ENCODE measurements at regions not wholly inside any gene's neighbourhood (a gene's known extent, or its start where the extent isn't known, plus 50 kb on each side); places are given as distances from the start of the nearest gene placed in this dataset.

DNA sequence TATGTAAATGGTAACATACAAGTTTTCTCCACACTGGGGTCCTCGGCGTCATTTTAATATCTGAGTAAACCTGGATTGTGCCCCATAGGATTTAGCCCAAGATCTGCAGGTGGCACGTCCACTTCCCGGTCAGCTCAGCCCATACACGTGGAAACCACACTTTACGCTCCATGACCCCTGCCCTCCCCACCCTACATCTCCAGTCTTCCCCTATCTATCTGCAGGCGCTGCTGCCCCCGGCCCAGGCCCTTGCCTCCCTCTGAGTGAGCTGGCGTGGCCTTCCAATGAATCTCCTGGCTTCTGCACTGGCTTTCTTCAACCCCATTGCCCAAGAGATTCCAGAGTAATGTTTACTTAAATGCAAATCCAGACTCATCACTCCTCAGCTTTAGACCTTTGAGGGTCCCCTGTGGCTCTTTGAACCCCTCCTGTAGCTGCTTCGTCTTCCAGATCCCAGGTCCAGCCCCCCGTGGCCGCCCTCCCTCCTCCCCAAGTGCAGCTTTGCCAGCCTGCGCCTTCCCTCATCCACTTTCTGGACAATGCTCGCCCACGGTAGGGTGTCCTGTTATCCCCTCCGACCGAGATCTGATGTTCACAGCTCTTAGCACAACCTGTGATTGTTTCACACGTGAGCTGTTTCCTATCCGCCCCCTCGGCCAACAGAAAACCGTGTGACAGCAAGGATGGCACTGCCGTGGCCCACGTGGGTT lies 421.4 kb upstream of the SALL3 start:
- DNase-seq: no peak

DNA sequence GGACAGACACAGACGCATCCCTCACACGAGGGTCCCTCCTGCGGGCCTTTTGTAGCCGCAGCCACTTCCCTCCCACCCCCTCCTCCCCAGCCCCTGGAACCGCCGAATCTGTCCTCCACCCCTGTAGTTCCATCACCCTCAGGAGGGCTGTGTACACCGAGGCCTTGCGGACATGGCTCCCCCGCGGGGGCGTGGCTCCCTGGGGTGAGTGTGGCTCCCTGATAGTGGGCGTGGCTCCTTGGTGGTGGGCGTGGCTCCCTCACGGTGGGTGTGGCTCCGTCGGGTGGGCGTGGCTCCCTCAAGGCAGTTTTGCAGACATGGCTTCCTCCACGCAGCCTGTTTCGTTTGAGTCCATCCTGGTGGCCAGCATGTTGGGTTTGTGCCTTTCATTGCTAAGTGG lies 420.7 kb upstream of the SALL3 start:
- DNase-seq: no peak

DNA sequence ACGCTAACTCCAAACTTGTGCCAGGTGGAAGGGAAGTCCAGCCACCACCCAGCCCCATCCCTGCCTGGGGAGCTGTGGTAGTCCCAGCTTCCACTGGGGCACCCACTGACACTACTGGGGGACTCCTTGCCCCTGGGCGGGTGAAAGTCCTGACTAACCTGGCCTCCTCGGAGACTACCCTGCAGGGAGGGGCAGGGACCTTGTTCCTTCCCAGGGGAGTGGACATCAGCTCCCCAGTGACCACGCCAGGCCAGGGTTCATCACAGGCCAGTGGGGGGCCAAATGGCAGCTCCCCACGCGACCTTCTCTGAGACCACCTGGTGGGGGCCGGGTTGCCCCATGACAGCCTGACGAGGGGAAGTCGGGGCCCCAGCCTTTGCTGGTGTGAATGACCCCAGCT lies 420.0 kb upstream of the SALL3 start:
- no peak for DNase-seq

DNA sequence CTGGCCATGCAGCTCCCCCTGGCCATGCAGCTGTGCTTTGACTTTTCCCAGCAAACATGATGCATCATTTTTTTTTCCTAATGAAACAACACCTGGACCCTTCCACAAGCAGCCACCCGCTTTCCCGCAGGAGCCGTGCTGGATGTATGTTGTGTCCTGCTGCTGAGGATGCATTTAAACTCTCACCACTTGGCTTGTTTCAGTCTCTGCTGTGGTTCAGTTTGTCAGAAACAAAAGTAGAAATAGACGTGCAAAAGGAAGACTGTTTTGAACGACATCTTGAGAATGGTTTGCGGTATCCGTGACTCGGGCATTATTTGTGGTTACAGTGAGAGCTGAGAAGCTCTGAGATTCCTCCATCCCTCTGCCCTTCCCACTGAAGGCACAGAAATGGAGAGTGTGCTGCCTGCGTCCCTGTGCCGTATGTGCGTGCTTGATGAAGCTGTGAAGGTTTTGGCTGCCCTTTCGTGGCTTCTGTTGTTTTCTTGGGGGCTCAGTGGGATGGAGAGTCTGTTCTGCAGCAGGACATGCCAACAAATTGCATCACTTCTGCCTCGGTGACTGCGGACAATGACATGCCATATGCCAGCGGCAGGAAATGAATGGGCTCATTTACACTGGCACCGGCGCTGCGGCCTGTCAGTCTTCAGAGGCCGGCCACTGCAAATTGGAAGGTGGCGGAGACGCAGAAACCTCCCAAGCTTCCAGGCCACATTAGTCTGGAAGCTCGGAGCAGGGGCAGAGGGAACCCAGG lies 417.7 kb upstream of the SALL3 start:
- no peak for DNase-seq

DNA sequence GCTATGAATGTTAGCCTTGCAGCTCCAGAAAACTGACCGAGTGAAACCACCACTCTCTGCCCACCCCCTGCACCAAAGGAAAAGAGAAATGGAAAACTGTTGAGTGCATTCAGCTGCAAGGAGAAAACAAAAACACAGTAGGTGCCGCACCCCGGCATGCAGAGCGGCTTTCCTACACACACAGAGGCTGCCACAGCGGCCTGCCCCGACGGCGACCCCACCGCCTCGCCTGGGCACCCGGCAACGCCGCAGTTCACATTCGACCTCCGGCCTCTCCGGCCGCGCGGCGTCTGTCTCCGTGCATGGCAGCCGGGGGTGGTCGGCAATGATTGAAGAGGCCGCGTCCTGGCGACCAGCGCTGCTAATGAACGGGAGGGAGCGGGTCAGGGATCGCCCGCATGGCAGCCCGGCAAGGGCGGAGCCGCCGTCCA lies 417.1 kb upstream of the SALL3 start:
- DNase-seq: no peak

DNA sequence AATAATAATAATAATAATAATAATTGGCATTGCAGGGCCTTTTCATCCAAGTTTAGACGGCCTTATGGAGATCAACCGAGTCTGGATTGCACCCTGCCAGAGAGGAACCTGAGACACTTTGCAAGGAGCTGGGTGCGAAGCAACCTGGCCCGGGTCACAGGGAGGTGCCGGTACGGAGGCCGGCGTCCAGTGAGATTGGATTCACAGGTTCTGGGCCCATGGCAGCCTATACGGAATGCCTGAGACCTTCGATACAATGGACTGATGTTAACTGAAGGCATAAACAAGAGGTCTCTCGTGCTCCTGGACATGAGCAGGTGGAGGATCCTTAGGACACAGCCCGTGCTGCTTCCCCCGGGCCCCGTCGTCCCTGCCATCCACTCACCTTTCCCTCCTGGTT lies 416.5 kb upstream of the SALL3 start:
- DNase-seq: no peak

DNA sequence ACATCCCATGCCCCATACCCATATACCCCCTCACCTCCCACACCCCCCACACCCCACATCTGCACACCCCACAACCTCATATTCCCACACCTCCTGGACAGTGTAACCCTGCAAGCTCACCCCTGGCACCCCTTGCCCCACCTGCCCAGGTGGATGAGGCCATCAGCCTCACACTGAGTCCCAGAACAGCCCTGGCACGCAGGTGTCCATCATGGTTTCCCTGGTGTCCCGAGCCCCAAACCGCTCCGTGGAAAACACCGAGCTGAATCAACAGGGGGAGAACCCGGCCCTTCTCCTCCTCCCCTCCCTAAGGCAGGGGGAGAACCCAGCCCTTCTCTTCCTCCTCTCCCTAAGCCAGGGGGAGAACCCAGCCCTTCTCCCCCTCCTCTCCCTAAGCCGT lies 415.6 kb upstream of the SALL3 start:
- no peak for DNase-seq

DNA sequence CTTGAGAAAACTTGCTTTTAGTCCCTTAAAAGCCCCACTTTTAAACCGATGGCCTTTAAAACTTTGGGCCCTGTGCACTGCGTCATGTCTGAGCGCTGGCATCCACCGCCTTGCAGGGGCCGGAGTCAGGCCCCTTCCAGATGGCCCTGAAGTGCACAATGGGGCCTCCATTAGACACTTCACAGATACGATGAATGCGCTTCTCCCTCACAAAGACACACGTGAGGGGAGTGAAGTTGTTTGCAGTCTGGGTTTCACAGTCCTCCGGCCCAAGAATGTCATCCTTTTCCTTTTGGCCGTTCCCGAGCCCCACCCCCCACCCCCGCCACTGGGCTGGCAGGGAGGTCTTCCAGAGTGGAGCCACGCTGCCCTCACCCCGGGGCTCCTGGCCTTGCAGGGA lies 415.1 kb upstream of the SALL3 start:
- no peak for DNase-seq

DNA sequence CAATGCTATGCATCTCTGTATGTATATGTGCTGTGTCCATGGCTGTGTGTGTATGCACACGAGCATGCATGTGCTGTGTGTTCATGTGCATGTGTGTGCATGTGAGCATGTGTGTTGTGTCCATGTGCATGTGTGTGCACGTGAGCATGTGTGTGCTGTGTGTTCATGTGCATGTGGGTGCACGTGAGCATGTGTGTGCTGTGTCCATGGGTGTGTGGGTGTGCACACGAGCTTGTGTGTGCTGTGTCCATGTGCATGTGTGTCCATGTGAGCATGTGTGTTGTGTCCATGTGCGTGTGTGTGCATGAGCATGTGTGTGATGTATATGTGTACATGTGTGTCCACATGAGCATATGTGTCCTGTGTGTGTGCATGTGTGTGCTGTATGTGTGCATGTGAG lies 414.4 kb upstream of the SALL3 start:
- DNase-seq: no peak

DNA sequence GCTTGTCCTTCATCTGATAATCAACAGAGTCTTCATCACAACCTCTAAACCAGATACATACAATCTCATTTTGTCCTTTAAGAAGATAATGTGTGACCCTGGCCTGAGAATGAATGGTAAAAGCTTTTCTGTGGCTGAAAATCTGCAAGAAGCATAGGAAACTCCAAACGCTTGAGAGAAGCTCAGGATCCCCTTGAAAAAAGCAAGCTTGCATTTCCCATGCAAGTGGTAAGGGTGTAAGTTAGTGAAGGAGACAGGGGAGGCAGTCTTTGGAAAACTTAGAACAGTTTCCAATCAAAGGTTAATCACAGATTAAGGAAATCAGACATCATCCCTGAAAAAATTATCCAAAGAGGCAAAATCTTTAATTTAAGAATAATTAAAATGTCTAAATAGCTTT lies 413.6 kb upstream of the SALL3 start:
- DNase-seq: no peak

DNA sequence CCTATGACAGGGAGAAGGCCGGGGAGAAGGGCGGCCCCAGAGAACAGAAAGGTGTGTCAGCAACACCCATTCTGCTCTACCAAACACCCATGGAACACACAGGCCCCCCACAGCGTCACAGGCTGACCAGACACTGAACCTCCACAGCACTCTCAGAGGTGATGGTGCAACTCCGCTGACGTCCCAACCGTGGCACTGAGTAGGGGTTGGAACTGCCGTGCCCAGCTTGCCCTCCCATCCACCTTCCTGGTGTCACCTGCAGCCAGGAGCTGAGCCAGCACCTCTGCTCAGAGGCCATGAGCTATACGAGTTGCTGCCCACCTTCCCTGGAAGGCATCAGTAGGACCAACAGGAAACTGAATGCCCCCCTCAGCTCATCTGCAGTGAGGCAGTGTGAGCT lies 412.9 kb upstream of the SALL3 start:
- DNase-seq: no peak

DNA sequence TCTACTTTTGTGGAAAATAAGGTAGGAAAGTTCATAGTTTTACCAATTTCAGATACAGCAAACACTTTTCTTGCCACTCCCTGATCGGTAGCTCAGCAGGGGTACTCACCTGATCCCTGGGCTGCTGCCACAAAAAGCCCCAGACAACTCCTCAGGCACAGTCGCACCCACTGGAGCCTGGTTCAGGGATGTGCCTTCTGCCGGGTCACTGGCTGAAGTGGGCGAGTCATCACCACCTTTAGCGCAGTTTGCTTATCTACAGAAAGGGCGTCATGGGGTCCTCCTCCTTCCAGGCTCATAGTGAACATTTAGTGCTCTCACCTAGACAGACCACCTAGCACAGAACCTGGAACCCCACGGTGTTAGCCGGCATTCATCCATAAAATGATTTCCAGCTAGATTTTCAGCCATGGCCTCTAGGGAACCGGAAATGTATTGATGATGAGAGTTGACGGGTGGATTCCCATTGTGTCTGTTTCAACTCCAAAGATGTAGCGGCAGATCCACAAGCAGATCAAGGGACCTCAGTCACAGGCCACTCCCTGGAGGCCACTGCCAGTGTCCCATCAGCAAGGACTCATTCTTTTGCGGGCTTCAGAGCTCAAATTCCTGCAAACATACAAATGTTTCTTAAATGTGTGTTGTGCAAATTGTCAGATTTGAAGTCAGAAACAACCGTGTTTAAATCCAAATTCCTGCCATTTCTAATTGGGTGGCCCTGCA lies 408.4 kb upstream of the SALL3 start:
- DNase-seq: no peak

DNA sequence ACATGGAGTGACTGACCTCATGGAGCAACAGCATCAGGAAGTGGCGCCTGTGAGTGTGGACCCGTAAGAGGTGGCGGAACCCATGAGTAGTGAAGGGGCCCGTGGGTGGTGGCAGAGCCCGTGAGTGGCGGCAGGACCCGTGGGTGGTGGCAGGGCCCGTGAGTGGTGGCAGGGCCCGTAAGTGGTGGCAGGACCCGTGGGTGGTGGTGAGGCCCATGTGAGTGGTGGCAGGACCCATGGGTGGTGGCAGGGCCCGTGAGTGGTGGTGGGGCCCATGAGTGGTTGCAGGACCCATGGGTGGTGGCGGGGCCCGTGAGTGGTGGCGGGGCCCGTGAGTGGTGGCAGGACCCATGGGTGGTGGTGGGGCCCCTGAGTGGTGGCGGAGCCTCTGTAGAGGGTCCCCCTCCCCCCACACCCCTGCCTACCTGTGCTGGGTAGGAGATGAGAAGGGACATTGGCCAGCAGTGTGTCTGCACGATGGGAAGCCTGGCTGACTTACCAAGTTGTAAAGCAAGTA lies 407.7 kb upstream of the SALL3 start:
- no peak for DNase-seq

DNA sequence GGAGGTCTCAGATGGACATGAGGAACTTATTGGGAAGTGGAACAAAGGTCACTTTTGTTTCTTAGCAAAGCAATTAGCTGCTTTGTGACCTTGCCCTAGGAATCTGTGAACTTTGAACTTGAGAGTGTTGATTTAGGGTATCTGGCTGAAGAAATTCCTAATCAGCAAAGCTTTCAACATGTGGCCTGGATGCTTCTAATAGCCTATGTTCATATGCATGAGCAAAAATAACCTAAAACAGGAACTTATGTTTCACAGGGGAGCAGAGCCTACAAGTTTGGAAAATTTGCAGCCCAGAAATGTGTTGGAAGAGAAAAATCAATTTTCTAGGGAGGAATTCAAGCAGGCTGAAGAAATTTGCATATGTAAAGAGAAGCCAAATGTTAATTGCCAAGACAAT lies 405.8 kb upstream of the SALL3 start:
- no peak for DNase-seq

DNA sequence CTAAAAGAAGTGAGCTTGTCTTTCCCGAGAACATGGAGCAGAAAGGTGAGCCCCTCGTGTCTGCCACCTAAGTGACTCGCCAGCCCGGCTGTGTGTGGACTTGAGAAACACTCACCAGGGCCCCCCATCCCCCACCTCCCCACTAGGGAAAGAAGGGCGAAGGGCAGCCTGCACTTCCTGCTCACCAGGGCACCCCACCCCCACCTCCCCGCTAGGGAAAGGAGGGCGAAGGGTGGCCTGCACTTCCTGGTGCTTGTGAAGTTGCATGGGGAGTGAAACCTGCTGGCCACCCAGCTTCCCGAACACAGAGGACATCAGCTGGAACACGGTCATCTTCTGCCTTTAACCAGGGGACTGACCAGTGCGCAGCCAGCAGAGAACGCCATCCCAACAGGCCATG lies 402.7 kb upstream of the SALL3 start:
- no peak for DNase-seq

DNA sequence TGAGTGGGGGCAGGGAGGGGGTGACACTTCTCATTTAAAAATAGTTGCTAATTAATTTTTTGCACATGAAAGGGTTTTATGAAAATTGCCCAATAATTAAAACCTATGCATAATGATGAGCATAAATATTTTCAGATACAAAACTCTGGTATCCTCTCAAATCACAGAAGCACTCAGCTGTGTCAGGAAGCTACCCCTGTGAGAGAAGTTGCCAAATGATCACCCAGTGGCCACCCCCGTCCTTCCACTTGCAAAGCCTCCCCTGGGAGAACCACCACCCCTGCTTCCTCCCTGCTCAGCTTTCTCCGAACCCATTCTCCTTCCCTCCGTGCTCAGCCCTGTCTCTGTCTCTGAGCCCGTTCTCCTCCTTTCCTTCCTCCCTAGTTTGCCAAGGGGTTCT lies 400.2 kb upstream of the SALL3 start:
- DNase-seq: no peak

DNA sequence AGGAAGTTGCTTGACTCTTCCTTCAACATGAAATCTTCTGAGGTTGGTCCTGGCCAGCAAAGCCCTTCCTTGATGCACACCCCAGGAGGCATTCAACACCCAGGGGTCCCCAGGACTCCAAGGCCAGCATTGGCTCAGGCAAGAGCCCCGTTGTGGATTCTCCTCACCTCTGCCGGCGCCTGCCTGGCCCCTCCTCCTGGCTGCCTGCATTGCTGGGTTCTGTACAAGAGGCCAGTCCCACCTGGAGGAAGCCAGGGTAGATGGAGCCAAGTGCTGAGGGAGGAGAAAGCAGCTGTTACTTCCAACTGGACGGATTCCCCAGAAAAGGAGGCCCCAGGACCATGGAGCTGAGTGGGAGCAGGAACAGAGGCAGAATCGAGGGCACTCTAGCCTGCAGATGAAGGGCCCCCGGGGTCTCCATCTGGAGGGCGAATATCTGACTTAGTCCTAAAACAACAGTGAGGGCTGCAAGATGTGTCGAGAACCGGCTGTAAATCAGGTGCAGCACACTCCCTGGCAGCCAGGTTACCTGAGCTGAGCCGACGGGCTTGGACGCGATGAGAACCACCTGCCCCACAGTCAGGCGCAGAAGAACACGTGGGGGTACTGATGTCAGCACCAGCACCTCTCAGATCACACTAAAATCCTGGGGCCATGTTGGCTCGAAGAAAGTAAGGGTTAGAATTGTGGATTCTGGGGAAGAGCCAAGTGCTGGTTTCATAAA lies 399.6 kb upstream of the SALL3 start:
- no peak for DNase-seq

DNA sequence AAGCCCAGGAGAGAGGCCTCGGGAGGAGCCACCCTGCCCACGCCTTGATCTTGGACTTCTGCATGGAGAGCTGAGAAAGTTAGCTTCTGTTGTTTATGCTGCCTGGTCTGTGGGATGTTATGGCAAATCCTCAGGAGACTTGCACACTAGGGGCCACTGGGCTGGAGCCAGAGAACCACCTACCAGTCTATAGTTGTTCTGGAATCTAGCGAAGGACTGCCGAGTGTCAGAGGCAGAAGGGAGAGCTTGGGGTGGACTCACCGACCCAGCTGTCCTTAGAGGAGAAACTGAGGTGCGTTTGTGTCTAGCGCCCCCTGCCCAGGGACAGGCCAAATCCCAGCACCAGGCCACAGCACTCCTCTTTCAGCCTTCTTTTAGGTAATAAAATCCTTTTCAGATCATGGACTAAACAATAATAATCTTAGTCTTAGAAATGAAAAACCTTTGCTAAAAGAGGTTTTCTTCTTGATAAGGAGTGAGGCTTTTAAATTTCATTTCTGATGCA lies 398.7 kb upstream of the SALL3 start:
- no peak for DNase-seq

DNA sequence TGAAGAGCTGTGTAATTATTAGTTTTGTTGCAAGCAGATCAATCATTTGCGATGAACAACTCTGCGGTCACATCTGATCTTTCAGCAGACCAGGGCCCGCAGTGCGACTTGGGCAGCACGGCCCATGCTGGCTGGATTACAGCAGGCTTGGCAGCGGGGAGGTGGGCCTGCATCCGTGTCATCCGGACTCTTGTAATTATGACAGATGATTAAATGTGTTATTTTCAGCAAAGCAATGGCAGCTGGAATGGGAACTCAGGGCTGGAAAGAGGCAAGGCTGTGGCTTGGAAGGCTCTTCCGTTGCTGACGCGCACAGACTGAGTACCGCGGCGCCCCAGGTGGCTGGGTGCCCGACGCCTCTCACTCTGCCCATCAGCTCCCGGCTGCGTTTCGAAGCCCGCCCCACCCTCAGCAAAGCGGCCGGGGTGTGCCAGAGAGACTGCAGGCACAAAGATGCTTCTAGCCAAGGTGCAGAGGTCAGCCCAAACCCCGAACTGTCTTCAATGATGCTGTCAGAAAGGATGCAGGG lies 397.4 kb upstream of the SALL3 start:
- DNase-seq: no peak

DNA sequence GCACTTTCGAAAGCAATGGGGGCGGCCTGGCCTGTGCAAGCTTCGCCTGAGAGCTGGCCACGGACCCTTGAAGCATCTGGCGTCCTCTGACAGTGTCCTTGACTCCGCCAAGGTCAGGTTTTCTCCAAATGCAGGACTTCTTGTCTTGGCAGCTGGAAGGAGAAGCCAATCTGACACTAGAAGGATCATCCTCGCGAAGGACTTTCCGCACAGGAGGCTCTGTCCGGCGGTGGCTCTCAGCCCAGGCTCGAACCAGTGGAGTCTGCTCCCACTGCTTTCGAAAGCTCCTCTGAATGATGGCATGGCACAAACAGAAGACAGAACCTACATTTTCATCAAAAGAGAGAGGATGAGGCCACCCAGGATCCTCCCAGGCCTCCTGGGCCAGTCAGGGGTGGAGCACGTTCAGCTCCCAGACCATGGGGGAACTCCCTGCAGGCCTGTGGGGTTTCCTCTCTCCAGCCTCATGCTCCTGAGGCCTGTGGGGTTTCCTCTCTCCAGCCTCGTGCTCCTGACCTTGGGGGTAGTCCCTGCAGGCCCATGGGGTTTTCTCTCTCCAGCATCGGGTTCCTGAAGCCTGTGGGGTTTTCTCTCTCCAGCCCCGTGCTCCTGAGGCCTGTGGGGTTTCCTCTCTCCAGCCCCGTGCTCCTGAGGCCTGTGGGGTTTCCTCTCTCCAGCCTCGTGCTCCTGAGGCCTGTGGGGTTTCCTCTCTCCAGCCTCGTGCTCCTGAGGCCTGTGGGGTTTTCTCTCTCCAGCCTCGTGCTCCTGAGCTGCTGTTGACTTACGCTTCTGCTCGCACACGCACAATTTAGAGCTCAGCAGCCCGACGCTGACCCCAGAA lies 396.5 kb upstream of the SALL3 start:
- DNase-seq: no peak

DNA sequence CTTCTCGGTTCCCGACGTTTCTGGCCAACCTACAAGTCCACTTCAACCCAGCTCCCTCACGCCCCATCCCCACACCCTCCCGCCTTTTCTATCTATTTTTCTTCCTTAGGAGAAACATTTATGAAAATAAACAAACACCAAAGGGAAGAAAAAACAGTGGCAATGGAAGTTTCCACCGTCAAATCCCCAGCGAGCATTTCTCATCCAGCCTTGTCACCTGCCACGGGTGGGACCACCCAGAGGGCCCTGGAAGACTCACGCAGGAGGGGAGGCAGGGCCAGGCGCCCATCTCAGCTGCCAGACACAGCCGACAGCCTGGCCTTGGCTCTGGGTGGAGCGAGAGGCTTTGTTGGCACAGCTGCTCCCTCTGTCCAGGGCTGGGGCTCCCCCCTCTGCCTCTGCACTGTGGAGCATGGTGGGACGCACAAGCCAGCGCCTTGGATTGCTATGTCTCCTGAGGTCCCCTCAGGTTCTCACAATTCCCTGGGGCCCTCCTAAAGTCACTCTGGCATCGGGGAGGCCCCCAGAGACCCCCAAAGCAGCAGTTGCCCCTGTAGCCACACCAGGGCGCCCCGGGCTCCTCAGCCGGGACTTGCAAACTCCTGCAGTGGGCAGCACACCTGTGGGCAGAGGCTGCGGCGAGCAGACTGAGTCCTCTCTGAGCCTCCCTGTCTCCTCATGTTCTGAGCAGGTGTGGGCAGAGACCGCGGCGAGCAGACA lies 395.7 kb upstream of the SALL3 start:
- no peak for DNase-seq

All from NCI-H510A (cell line).